ENCODE measurements at regions not wholly inside any gene's neighbourhood (a gene's known extent, or its start where the extent isn't known, plus 50 kb on each side); places are given as distances from the start of the nearest gene placed in this dataset.
A peak's percentile ranks its signal among the peaks of the same experiment; 100 is the strongest.

DNA sequence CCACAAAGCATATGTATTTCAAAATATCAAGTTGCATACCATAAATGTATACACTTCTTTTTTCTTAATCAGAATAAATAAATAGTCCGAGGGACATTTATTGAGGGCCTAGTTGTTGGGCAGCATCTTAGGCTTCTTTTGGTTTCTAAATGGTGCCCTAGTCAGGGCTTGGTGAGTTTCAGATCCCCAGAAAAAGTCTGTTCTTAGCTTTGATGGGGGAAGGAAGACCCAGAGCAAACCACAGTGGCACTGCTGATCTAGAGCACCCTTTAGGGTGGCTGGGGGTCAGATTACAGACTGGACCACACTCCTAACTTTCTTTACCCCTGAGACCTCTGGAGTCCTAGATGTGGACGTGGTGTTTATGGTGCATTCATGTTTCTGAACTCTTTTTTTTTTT lies 97.8 kb downstream of the C9orf152 start (continued):
- TF ChIP-seq JAZF1 (CRISPR knock-in tag; IDR thresholded peaks at IDR 0.05) (no peak), FOXK1 (CRISPR knock-in tag; IDR thresholded peaks at IDR 0.05) (no peak), ZNF219 (CRISPR knock-in tag; IDR thresholded peaks at IDR 0.05; ENCODE audit: borderline replicate concordance) (no peak), GTF2I (CRISPR knock-in tag; conservative IDR thresholded peaks at IDR 0.05) (no peak), NR1H2 (CRISPR knock-in tag; IDR thresholded peaks at IDR 0.05) (no peak)

DNA sequence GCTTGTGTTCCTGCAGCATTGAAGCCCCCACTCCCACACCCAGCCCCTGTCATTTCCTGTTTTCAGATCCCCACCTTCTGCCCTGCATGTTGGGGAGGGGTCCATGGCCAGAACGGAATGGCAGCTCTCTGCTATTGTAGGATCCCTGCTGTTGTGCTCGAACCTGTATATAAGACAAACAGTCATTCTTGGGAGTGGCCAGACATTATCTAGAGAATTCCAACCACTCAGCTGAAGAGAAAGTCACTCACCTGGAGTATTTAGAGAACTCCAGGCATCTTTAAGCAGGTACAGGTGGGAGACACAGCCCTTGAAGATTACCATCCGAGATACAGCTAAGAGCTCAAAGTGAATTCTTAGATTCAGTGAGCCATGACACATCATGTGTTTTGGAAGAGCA lies 96.1 kb downstream of the C9orf152 start:
- H3K9me3 Mint-ChIP-seq: no peaks in the 10 kb centered on the region
- peak; percentile 36 for ATAC-seq
- POLR2A ChIA-PET: no interaction called here
- no peak for DNase-seq (ENCODE audit: low spot score)
- CTCF ChIA-PET: interaction anchor here (0.9 to 1.2 kb wide), 5 partner anchors 11 to 208 kb away, joined by 3 to 5 read pairs (median 4); no protein-coding TSS in a partner anchor
- H3K27ac Mint-ChIP-seq: peak overlapping the region; percentile 82
- H3K4me3 Mint-ChIP-seq: no peak overlapping the region
- H3K4me1 Mint-ChIP-seq: peaks cover 77% of the 10 kb centered on the region
- TF ChIP-seq CREB1 (CRISPR knock-in tag; IDR thresholded peaks at IDR 0.05) (no peak), TCF7 (CRISPR knock-in tag; IDR thresholded peaks at IDR 0.05; ENCODE audit: low read depth) (no peak), ZMAT4 (CRISPR knock-in tag; IDR thresholded peaks at IDR 0.05) (no peak), IRF2 (CRISPR knock-in tag; IDR thresholded peaks at IDR 0.05; ENCODE audit: borderline replicate concordance, low read depth) (no peak), EMX1 (CRISPR knock-in tag; IDR thresholded peaks at IDR 0.05) (no peak), NFYB (CRISPR knock-in tag; conservative IDR thresholded peaks at IDR 0.05; ENCODE audit: low read depth) (no peak), FOXJ3 (CRISPR knock-in tag; IDR thresholded peaks at IDR 0.05; ENCODE audit: borderline replicate concordance) (no peak)
- TF ChIP-seq, protein P1, sequence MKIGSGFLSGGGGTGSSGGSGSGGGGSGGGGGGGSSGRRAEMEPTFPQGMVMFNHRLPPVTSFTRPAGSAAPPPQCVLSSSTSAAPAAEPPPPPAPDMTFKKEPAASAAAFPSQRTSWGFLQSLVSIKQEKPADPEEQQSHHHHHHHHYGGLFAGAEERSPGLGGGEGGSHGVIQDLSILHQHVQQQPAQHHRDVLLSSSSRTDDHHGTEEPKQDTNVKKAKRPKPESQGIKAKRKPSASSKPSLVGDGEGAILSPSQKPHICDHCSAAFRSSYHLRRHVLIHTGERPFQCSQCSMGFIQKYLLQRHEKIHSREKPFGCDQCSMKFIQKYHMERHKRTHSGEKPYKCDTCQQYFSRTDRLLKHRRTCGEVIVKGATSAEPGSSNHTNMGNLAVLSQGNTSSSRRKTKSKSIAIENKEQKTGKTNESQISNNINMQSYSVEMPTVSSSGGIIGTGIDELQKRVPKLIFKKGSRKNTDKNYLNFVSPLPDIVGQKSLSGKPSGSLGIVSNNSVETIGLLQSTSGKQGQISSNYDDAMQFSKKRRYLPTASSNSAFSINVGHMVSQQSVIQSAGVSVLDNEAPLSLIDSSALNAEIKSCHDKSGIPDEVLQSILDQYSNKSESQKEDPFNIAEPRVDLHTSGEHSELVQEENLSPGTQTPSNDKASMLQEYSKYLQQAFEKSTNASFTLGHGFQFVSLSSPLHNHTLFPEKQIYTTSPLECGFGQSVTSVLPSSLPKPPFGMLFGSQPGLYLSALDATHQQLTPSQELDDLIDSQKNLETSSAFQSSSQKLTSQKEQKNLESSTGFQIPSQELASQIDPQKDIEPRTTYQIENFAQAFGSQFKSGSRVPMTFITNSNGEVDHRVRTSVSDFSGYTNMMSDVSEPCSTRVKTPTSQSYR (CRISPR knock-in tag; IDR thresholded peaks at IDR 0.05): no peak
- H3K27me3 Mint-ChIP-seq (ENCODE audit: low read depth): no peaks in the 10 kb centered on the region
- H3K36me3 Mint-ChIP-seq: no peaks in the 10 kb centered on the region

DNA sequence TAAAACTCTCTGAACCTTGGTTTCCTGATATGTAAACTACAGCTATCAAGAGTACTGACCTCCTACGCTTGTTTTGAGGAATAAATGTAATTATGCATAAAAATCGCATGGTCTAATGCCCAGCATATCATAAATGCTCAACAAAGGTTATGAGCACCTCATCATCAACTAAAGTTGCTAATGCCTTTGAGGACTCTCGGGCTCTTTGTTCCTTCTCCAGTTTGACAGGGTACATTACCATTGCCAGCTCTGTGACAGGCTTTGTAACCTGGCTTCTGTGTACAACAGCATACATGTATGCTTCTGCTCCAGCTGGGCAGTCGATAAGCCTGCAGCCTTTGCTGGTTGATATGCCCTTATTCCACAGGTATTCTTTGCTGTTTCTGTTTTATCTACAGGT lies 95.2 kb downstream of the C9orf152 start:
- ATAC-seq: no peak
- DNase-seq (ENCODE audit: low spot score): no peak
- TF ChIP-seq ZNF532 (CRISPR knock-in tag; IDR thresholded peaks at IDR 0.05; ENCODE audit: borderline replicate concordance): no peak
- TF ChIP-seq ZNF232 (CRISPR knock-in tag; IDR thresholded peaks at IDR 0.05): no peak
- TF ChIP-seq RELA (CRISPR knock-in tag; IDR thresholded peaks at IDR 0.05; ENCODE audit: borderline replicate concordance): no peak
- TF ChIP-seq FOXP1 (CRISPR knock-in tag; IDR thresholded peaks at IDR 0.05; ENCODE audit: borderline replicate concordance): no peak
- TF ChIP-seq, protein P2, sequence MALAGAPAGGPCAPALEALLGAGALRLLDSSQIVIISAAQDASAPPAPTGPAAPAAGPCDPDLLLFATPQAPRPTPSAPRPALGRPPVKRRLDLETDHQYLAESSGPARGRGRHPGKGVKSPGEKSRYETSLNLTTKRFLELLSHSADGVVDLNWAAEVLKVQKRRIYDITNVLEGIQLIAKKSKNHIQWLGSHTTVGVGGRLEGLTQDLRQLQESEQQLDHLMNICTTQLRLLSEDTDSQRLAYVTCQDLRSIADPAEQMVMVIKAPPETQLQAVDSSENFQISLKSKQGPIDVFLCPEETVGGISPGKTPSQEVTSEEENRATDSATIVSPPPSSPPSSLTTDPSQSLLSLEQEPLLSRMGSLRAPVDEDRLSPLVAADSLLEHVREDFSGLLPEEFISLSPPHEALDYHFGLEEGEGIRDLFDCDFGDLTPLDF (CRISPR knock-in tag; IDR thresholded peaks at IDR 0.05): no peak
- no peak for TF ChIP-seq ERG (CRISPR knock-in tag; IDR thresholded peaks at IDR 0.05)
- TF ChIP-seq ZMAT4 (CRISPR knock-in tag; IDR thresholded peaks at IDR 0.05): no peak
- no peak for TF ChIP-seq TEAD4 (CRISPR knock-in tag; IDR thresholded peaks at IDR 0.05)
- Mint-ChIP-seq H3K36me3 (no peaks in the 10 kb centered on the region), H3K27ac (peak overlapping the region; percentile 82; the same call in 1 of the 2 replicates), H3K4me1 (peaks cover 83% of the 10 kb centered on the region), H3K9me3 (no peaks in the 10 kb centered on the region), H3K4me3 (no peak overlapping the region), H3K27me3 (ENCODE audit: low read depth) (no peaks in the 10 kb centered on the region)
- ChIA-PET CTCF (interaction anchor here (1.1 kb wide), 1 partner anchor 209 kb away, joined by 3 read pairs; no protein-coding TSS in a partner anchor), POLR2A (no interaction called here)

Data from WTC11 (cell line).